Gastrocnemius medialis (tissue), 4 donors: ENCODE measurements at regions not wholly inside any gene's neighbourhood (a gene's known extent, or its start where the extent isn't known, plus 50 kb on each side); places are given as distances from the start of the nearest gene placed in this dataset.
"Not testable (repeated sequence)": the region's sequence is repeated elsewhere in the genome, so short reads cannot be mapped to it uniquely, and the experiment has no call there.

Experiments used
- ATAC-seq, 2 donors: fragments of 150-250 bp; one replicate each; pipeline ENCODE4 v1.9.1; 2016
- DNase-seq, 2 donors: peaks; one replicate each; pipeline ENCODE4 v3.0.0-alpha.2; 2019
- H3K27ac ChIP-seq, 4 donors: fragments of 200-600 bp; sonication (generic); 1 replicate in 1 of 4; 2 replicates in 3 of 4; pipeline ENCODE4 v1.5.1; 2016 to 2018; ENCODE audit warnings: mild to moderate bottlenecking in 2 of 4, moderate library complexity in 1 of 4
- H3K27me3 ChIP-seq, 3 donors: fragments of 200-600 bp; sonication (generic) in 2 of 3; 1 replicate in 1 of 3; 2 replicates in 2 of 3; pipeline versions ENCODE4 v1.5.1 to v1.6.0; 2016 to 2019; ENCODE audit warnings: mild to moderate bottlenecking in 1 of 3, moderate library complexity in 1 of 3
- H3K36me3 ChIP-seq, 2 donors: fragments of 200-600 bp; sonication (generic) in 1 of 2; one replicate each; pipeline ENCODE4 v1.5.1; 2017 to 2018
- H3K4me1 ChIP-seq, 2 donors: fragments of 200-600 bp; sonication (generic) in 1 of 2; one replicate each; pipeline ENCODE4 v1.5.1; 2016 to 2017; ENCODE audit warnings: mild to moderate bottlenecking in 2 of 2
- H3K4me3 ChIP-seq, 4 donors: fragments of 200-600 bp; sonication (generic) in 3 of 4; 1 replicate in 1 of 4; 2 replicates in 3 of 4; pipeline ENCODE4 v1.5.1; 2016 to 2019; ENCODE audit warnings: mild to moderate bottlenecking in 2 of 4
- H3K9me3 ChIP-seq, 3 donors: fragments of 200-600 bp; sonication (generic) in 2 of 3; 1 replicate in 1 of 3; 2 replicates in 2 of 3; pipeline ENCODE4 v1.5.1; 2016 to 2019
- CTCF ChIP-seq, 5 experiments: fragments of 450-650 bp in 3 of 5; fragments of 200-600 bp in 2 of 5; sonication (generic) in 2 of 5; IDR thresholded peaks in 4 of 5; conservative IDR thresholded peaks in 1 of 5; 1 replicate in 4 of 5; 2 replicates in 1 of 5; pipeline ENCODE4 v1.5.1; 2016 to 2019; ENCODE audit warnings: antibody characterized with exemption in 5 of 5, mild to moderate bottlenecking in 3 of 5, moderate library complexity in 3 of 5
- POLR2A ChIP-seq, 2 donors: fragments of 450-650 bp; IDR thresholded peaks; one replicate each; pipeline ENCODE4 v1.6.1; 2017; ENCODE audit warnings: antibody characterized with exemption in 2 of 2, mild to moderate bottlenecking in 2 of 2, moderate library complexity in 2 of 2
- in situ Hi-C, 4 donors: fragments of 200-750 bp; cut with MboI; loops; one replicate each; pipeline versions ENCODE4 v1.15.0 to v1.8.0; 2017; ENCODE audit warnings: low sequenced_read_pairs in 4 of 4
- intact Hi-C: fragments of 100-400 bp; cut with DNase I; formaldehyde crosslinking; loops from one replicate; pipeline ENCODE4 v1.15.1; 2023; ENCODE audit warnings: low total_unique reads

- Histone ChIP-seq H3K27ac (no peak overlapping the region), H3K9me3 (no peaks in the 10 kb centered on the region), H3K27me3 (no peaks in the 10 kb centered on the region), H3K4me3 (no peak overlapping the region), H3K4me1 (no peaks in the 10 kb centered on the region), H3K36me3 (no peaks in the 10 kb centered on the region)
- DNase-seq (no peak), ATAC-seq (no peak)
- TF ChIP-seq POLR2A (IDR thresholded peaks at IDR 0.05) (no peak), CTCF (IDR thresholded peaks at IDR 0.05 in 4 of 5, conservative IDR thresholded peaks at IDR 0.05 in 1 of 5) (no peak)
- in situ Hi-C loops (no loop called here), intact Hi-C loops (no loop called here)
These were observed 948.4 kb downstream of the TUBA3C start for GRCh38 chr13:18232994-18233782.

- Histone ChIP-seq H3K4me1 (no peaks in the 10 kb centered on the region), H3K27me3 (no peaks in the 10 kb centered on the region), H3K9me3 (no peaks in the 10 kb centered on the region), H3K4me3 (no peak overlapping the region), H3K27ac (no peak overlapping the region), H3K36me3 (no peaks in the 10 kb centered on the region)
- TF ChIP-seq CTCF (IDR thresholded peaks at IDR 0.05 in 4 of 5, conservative IDR thresholded peaks at IDR 0.05 in 1 of 5): no peak
- TF ChIP-seq POLR2A (IDR thresholded peaks at IDR 0.05): no peak
- in situ Hi-C loops (no loop called here), intact Hi-C loops (no loop called here)
- ATAC-seq: no peak
- DNase-seq: no peak
These were observed 949.2 kb downstream of the TUBA3C start for GRCh38 chr13:18232298-18232993.

GRCh38 chr13:18224411-18224810 is 957.2 kb downstream of the TUBA3C start:
- intact Hi-C loops, H3K4me1 ChIP-seq, H3K27ac ChIP-seq, H3K9me3 ChIP-seq, DNase-seq, H3K27me3 ChIP-seq, ATAC-seq, H3K4me3 ChIP-seq, H3K36me3 ChIP-seq, in situ Hi-C loops: not testable (repeated sequence)

- H3K36me3 ChIP-seq, H3K4me1 ChIP-seq, H3K9me3 ChIP-seq, H3K27ac ChIP-seq, DNase-seq, intact Hi-C loops, in situ Hi-C loops, H3K27me3 ChIP-seq, H3K4me3 ChIP-seq: not testable (repeated sequence)
- peak; percentile 23 to 37 for ATAC-seq
These were observed 966.9 kb downstream of the TUBA3C start for GRCh38 chr13:18214689-18215088.

- H3K4me3 ChIP-seq, DNase-seq, H3K27me3 ChIP-seq, H3K9me3 ChIP-seq, H3K27ac ChIP-seq, H3K4me1 ChIP-seq, intact Hi-C loops, in situ Hi-C loops, H3K36me3 ChIP-seq: not testable (repeated sequence)
- ATAC-seq: peak in 1 of 2 donors; percentile 27
These were observed 968.1 kb downstream of the TUBA3C start for GRCh38 chr13:18213511-18213910.

GRCh38 chr13:18212873-18213272 is 968.8 kb downstream of the TUBA3C start:
- Histone ChIP-seq H3K9me3 (no peaks in the 10 kb centered on the region), H3K27me3 (no peaks in the 10 kb centered on the region), H3K4me1 (no peaks in the 10 kb centered on the region), H3K4me3 (no peak overlapping the region), H3K27ac (no peak overlapping the region), H3K36me3 (no peaks in the 10 kb centered on the region)
- TF ChIP-seq POLR2A (IDR thresholded peaks at IDR 0.05) (no peak), CTCF (IDR thresholded peaks at IDR 0.05 in 4 of 5, conservative IDR thresholded peaks at IDR 0.05 in 1 of 5) (no peak)
- DNase-seq (peak in 1 of 2 donors; percentile 19), ATAC-seq (peak; percentile 63 to 69)
- intact Hi-C loops: no loop called here
- in situ Hi-C loops: no loop called here

GRCh38 chr13:18211752-18212560 is 969.7 kb downstream of the TUBA3C start:
- in situ Hi-C loops, H3K9me3 ChIP-seq, H3K36me3 ChIP-seq, H3K4me3 ChIP-seq, intact Hi-C loops, H3K27ac ChIP-seq, H3K27me3 ChIP-seq, H3K4me1 ChIP-seq: not testable (repeated sequence)
- ATAC-seq (peak; percentile 89 to 90), DNase-seq (peak; percentile 39 to 43)

- H3K4me1 ChIP-seq, in situ Hi-C loops, ATAC-seq, H3K9me3 ChIP-seq, H3K27me3 ChIP-seq, DNase-seq, H3K27ac ChIP-seq, H3K36me3 ChIP-seq, intact Hi-C loops, H3K4me3 ChIP-seq: not testable (repeated sequence)
These were observed 976.9 kb downstream of the TUBA3C start for GRCh38 chr13:18204614-18205178.
